ENCODE measurements at regions not wholly inside any gene's neighbourhood (a gene's known extent, or its start where the extent isn't known, plus 50 kb on each side); places are given as distances from the start of the nearest gene placed in this dataset.

DNA sequence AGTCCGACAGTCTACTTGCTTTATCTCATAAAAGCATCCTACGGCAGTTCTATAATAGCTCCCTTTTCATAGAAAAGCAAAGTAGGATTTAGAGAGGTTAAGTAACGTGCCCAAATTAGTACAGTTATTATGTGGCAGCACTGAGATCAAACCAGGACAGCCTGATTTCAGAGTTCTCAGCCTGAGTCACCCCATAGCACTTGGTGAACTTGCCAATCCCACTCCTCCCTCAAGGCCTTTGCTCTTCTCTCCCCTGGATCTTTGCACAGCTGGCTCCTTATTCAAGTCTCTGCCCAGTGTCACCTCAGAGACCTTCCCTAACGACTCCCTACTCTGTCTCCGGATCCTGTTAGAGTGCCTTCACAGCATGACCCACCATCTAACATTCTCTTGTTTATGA is 438.0 kb upstream of the NFE2L3 start:
- no peaks in the 10 kb centered on the region for H3K36me3 ChIP-seq (ENCODE audit: control insufficient read depth, insufficient read depth, low read length)
- no CpG with 5 or more reads among the region's 5 CpGs for WGBS (ENCODE audit: extremely low coverage, insufficient coverage, low lambda C conversion rate)

DNA sequence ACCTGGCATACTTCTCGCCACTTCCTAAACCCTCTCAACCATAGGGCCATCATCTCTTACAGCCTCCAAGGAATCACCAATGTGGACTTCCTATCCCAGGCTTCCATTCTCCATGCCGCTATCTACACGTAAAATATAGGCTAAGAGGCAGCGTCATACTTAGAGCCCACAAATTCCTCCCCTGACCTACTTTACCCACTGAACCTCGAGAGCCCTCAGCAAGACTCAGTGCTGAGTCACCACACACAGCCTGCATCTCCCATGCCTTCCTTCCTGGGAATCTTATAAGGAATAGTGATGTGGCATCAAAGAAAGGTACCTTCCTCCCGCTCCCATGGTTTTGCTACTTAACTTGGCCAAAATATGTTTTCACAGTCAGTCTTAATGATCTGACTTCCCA is 435.6 kb upstream of the NFE2L3 start:
- Histone ChIP-seq H3K4me2 (ENCODE audit: low read length) (no peak overlapping the region), H3K4me3 (ENCODE audit: low read length) (no peak overlapping the region), H2BK5ac (ENCODE audit: low read length) (no peak overlapping the region), H3K56ac (ENCODE audit: low read length) (no peak overlapping the region), H3K79me1 (ENCODE audit: low read length) (no peaks in the 10 kb centered on the region), H3K79me2 (ENCODE audit: control insufficient read depth, insufficient read depth, low read length) (no peaks in the 10 kb centered on the region), H4K8ac (ENCODE audit: low read depth, low read length) (no peak overlapping the region), H4K5ac (ENCODE audit: low read length) (no peak overlapping the region), H3K23ac (ENCODE audit: low read length) (no peak overlapping the region), H3K18ac (ENCODE audit: low read length) (no peak overlapping the region), H3K27me3 (ENCODE audit: insufficient read depth, low read length, poor library complexity) (no peaks in the 10 kb centered on the region), H3K4ac (ENCODE audit: low read depth, low read length) (no peak overlapping the region), H3K4me1 (ENCODE audit: control insufficient read depth, low read depth, low read length) (peaks cover 2% of the 10 kb centered on the region), H3K27ac (ENCODE audit: low read depth, low read length) (no peak overlapping the region), H3K36me3 (ENCODE audit: control insufficient read depth, insufficient read depth, low read length) (no peaks in the 10 kb centered on the region), H2BK120ac (ENCODE audit: low read depth, low read length) (no peak overlapping the region), H2AK5ac (ENCODE audit: low read length) (no peak overlapping the region), H3K9ac (ENCODE audit: low read length) (no peak overlapping the region), H2BK15ac (replicated peaks; ENCODE audit: low read depth) (no peak overlapping the region)
- no peak for DNase-seq
- no CpG with 5 or more reads among the region's 6 CpGs for WGBS (ENCODE audit: extremely low coverage, insufficient coverage, low lambda C conversion rate)

More for the DNA sequence above, 438.0 kb upstream of the NFE2L3 start:
- Histone ChIP-seq H2AK5ac (ENCODE audit: low read length) (no peak overlapping the region), H4K5ac (ENCODE audit: low read length) (no peak overlapping the region), H3K4me1 (ENCODE audit: control insufficient read depth, low read depth, low read length) (peaks cover 2% of the 10 kb centered on the region), H3K27me3 (ENCODE audit: insufficient read depth, low read length, poor library complexity) (no peaks in the 10 kb centered on the region), H3K27ac (ENCODE audit: low read depth, low read length) (no peak overlapping the region), H2BK15ac (replicated peaks; ENCODE audit: low read depth) (no peak overlapping the region), H3K79me2 (ENCODE audit: control insufficient read depth, insufficient read depth, low read length) (no peaks in the 10 kb centered on the region), H3K18ac (ENCODE audit: low read length) (no peak overlapping the region), H4K8ac (ENCODE audit: low read depth, low read length) (no peak overlapping the region), H2BK120ac (ENCODE audit: low read depth, low read length) (no peak overlapping the region), H3K56ac (ENCODE audit: low read length) (no peak overlapping the region), H3K4me3 (ENCODE audit: low read length) (no peak overlapping the region), H3K9ac (ENCODE audit: low read length) (no peak overlapping the region), H3K4ac (ENCODE audit: low read depth, low read length) (no peak overlapping the region), H3K79me1 (ENCODE audit: low read length) (no peaks in the 10 kb centered on the region), H2BK5ac (ENCODE audit: low read length) (no peak overlapping the region), H3K23ac (ENCODE audit: low read length) (no peak overlapping the region), H3K4me2 (ENCODE audit: low read length) (no peak overlapping the region)
- DNase-seq = no peak

DNA sequence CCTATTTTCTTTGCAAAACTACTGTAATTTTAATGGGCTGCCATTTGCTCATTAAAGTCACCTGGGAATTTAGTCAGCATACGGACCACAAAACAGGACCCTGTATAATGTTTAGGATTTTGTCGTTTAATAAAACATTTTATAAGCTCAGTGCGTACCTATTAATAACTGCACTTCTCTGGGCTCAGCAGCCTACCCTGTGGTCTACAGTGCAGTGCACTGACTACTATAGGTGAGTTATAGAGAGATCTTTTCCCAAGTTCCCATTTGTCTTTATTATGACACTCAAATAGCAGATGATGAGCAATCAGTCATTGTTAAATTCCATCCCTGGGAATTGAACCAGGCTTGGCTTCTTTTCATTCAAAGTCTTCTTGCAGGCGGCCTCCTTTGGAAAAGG is 433.4 kb upstream of the NFE2L3 start:
- Histone ChIP-seq H3K27me3 (ENCODE audit: insufficient read depth, low read length, poor library complexity) (no peaks in the 10 kb centered on the region), H2BK120ac (ENCODE audit: low read depth, low read length) (no peak overlapping the region), H4K8ac (ENCODE audit: low read depth, low read length) (no peak overlapping the region), H3K36me3 (ENCODE audit: control insufficient read depth, insufficient read depth, low read length) (no peaks in the 10 kb centered on the region), H3K27ac (ENCODE audit: low read depth, low read length) (no peak overlapping the region), H3K23ac (ENCODE audit: low read length) (no peak overlapping the region), H3K79me2 (ENCODE audit: control insufficient read depth, insufficient read depth, low read length) (no peaks in the 10 kb centered on the region), H2BK15ac (replicated peaks; ENCODE audit: low read depth) (no peak overlapping the region), H3K4me3 (ENCODE audit: low read length) (no peak overlapping the region), H3K9ac (ENCODE audit: low read length) (no peak overlapping the region), H3K56ac (ENCODE audit: low read length) (no peak overlapping the region), H3K4me2 (ENCODE audit: low read length) (no peak overlapping the region), H2AK5ac (ENCODE audit: low read length) (no peak overlapping the region), H3K4ac (ENCODE audit: low read depth, low read length) (no peak overlapping the region), H2BK5ac (ENCODE audit: low read length) (no peak overlapping the region), H3K79me1 (ENCODE audit: low read length) (no peaks in the 10 kb centered on the region), H4K5ac (ENCODE audit: low read length) (no peak overlapping the region), H3K4me1 (ENCODE audit: control insufficient read depth, low read depth, low read length) (peaks cover 2% of the 10 kb centered on the region), H3K18ac (ENCODE audit: low read length) (no peak overlapping the region)
- no CpG with 5 or more reads among the region's 4 CpGs for WGBS (ENCODE audit: extremely low coverage, insufficient coverage, low lambda C conversion rate)
- no peak for DNase-seq

DNA sequence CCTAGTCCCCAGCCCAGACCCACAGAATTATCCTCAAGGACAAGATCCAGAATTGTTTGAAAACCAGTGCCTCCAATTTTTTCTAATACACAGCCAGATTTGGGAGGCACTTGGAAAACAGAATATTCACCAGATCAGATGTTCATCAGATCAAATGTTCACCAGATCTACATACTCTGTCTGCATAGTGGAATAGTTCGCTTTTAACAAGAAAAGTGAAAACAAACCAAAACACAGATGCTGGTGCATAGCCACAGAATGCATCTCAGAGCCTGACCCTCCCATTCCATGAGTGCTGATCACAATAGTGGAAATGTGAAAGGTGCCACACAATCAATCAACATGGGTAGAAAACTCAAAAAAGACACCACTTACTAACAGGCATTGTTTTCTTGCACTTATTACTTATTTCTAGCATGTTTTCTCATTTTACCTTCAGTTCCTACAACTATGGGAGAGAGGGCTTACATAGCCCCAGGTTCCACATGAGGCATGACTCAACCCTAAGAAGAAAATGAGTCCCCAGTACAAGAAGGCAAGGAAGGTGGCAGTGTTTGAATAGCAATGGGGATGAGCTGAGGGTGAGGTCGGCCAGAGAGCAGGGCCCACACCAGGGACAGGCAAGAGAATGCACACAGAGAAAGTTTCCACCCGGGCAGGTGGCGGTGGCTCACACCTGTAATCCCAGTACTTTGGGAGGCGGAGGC is 432.7 kb upstream of the NFE2L3 start:
- no peak for DNase-seq
- WGBS (ENCODE audit: extremely low coverage, insufficient coverage, low lambda C conversion rate) = no CpG with 5 or more reads among the region's 5 CpGs
- H3K79me1 ChIP-seq (ENCODE audit: low read length) = no peaks in the 10 kb centered on the region
- H3K4ac ChIP-seq (ENCODE audit: low read depth, low read length) = no peak overlapping the region
- H2BK120ac ChIP-seq (ENCODE audit: low read depth, low read length) = no peak overlapping the region
- H3K23ac ChIP-seq (ENCODE audit: low read length) = no peak overlapping the region
- H4K8ac ChIP-seq (ENCODE audit: low read depth, low read length) = no peak overlapping the region
- H2BK5ac ChIP-seq (ENCODE audit: low read length) = no peak overlapping the region
- H4K5ac ChIP-seq (ENCODE audit: low read length) = no peak overlapping the region
- H3K4me3 ChIP-seq (ENCODE audit: low read length) = no peak overlapping the region
- H3K4me1 ChIP-seq (ENCODE audit: control insufficient read depth, low read depth, low read length) = no peaks in the 10 kb centered on the region
- H3K36me3 ChIP-seq (ENCODE audit: control insufficient read depth, insufficient read depth, low read length) = no peaks in the 10 kb centered on the region
- no peak overlapping the region for H2BK15ac ChIP-seq (replicated peaks; ENCODE audit: low read depth)
- no peak overlapping the region for H3K18ac ChIP-seq (ENCODE audit: low read length)
- H3K9ac ChIP-seq (ENCODE audit: low read length) = no peak overlapping the region
- no peaks in the 10 kb centered on the region for H3K27me3 ChIP-seq (ENCODE audit: insufficient read depth, low read length, poor library complexity)
- no peak overlapping the region for H3K4me2 ChIP-seq (ENCODE audit: low read length)
- no peak overlapping the region for H3K27ac ChIP-seq (ENCODE audit: low read depth, low read length)
- H3K79me2 ChIP-seq (ENCODE audit: control insufficient read depth, insufficient read depth, low read length) = no peaks in the 10 kb centered on the region
- no peak overlapping the region for H3K56ac ChIP-seq (ENCODE audit: low read length)
- H2AK5ac ChIP-seq (ENCODE audit: low read length) = no peak overlapping the region

DNA sequence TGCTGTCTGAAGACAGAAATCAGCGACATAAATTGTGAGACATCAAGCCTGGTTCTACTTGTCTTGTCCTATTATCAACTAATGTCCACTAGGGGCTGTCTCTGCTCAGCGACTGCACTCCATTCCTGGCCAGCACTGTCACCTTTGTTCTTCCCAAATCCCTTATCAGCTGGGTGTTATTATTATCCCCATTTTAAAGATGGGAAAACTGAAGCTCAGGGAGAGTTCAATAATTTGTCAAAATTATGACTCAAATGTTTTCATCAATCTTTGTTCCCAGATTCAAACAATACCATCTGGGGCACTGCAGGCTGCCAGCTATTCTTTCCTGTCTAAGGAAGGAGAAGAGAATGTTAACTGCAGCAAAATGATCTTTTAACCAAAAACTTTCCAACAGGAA is 431.6 kb upstream of the NFE2L3 start:
- Histone ChIP-seq H3K27me3 (ENCODE audit: insufficient read depth, low read length, poor library complexity) (no peaks in the 10 kb centered on the region), H2BK5ac (ENCODE audit: low read length) (no peak overlapping the region), H3K27ac (ENCODE audit: low read depth, low read length) (no peak overlapping the region), H2AK5ac (ENCODE audit: low read length) (no peak overlapping the region), H2BK120ac (ENCODE audit: low read depth, low read length) (no peak overlapping the region), H3K4me3 (ENCODE audit: low read length) (no peak overlapping the region), H3K4me1 (ENCODE audit: control insufficient read depth, low read depth, low read length) (no peaks in the 10 kb centered on the region), H3K36me3 (ENCODE audit: control insufficient read depth, insufficient read depth, low read length) (no peaks in the 10 kb centered on the region), H3K4me2 (ENCODE audit: low read length) (no peak overlapping the region), H3K4ac (ENCODE audit: low read depth, low read length) (no peak overlapping the region), H3K9ac (ENCODE audit: low read length) (no peak overlapping the region), H3K79me2 (ENCODE audit: control insufficient read depth, insufficient read depth, low read length) (no peaks in the 10 kb centered on the region), H4K8ac (ENCODE audit: low read depth, low read length) (no peak overlapping the region), H3K79me1 (ENCODE audit: low read length) (no peaks in the 10 kb centered on the region), H3K23ac (ENCODE audit: low read length) (no peak overlapping the region), H4K5ac (ENCODE audit: low read length) (no peak overlapping the region), H3K18ac (ENCODE audit: low read length) (no peak overlapping the region), H2BK15ac (replicated peaks; ENCODE audit: low read depth) (no peak overlapping the region), H3K56ac (ENCODE audit: low read length) (no peak overlapping the region)
- WGBS (ENCODE audit: extremely low coverage, insufficient coverage, low lambda C conversion rate) = no CpG with 5 or more reads among the region's 2 CpGs
- DNase-seq = peak; percentile 74

DNA sequence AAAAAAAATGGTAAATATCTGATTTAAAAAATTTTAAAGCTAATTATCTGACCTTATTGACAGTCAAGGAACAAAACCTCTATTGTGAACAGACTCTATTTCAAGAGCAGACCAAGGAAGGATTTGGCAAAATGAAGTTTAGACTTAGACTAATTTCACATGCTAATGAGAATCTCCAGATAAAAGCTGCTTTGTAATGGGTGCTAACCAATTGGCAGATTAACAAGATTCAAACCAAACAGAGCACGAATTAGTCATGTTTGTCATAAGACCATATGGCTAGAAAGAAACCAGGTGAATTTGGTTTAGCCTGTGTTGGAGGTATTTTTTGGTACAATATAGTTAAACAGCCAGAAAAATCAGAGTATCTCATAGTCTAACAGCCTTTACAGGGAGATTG is 429.1 kb upstream of the NFE2L3 start:
- no peak overlapping the region for H2AK5ac ChIP-seq (ENCODE audit: low read length)
- no peak for DNase-seq
- no peaks in the 10 kb centered on the region for H3K79me2 ChIP-seq (ENCODE audit: control insufficient read depth, insufficient read depth, low read length)
- H3K18ac ChIP-seq (ENCODE audit: low read length) = no peak overlapping the region
- no peak overlapping the region for H2BK120ac ChIP-seq (ENCODE audit: low read depth, low read length)
- no peak overlapping the region for H3K4me2 ChIP-seq (ENCODE audit: low read length)
- H4K8ac ChIP-seq (ENCODE audit: low read depth, low read length) = no peak overlapping the region
- H3K23ac ChIP-seq (ENCODE audit: low read length) = no peak overlapping the region
- H3K4me1 ChIP-seq (ENCODE audit: control insufficient read depth, low read depth, low read length) = peaks cover 6% of the 10 kb centered on the region
- H4K5ac ChIP-seq (ENCODE audit: low read length) = no peak overlapping the region
- H3K4ac ChIP-seq (ENCODE audit: low read depth, low read length) = no peak overlapping the region
- H3K4me3 ChIP-seq (ENCODE audit: low read length) = no peak overlapping the region
- H2BK5ac ChIP-seq (ENCODE audit: low read length) = no peak overlapping the region
- H3K27me3 ChIP-seq (ENCODE audit: insufficient read depth, low read length, poor library complexity) = no peaks in the 10 kb centered on the region
- H2BK15ac ChIP-seq (replicated peaks; ENCODE audit: low read depth) = no peak overlapping the region
- H3K27ac ChIP-seq (ENCODE audit: low read depth, low read length) = no peak overlapping the region
- H3K9ac ChIP-seq (ENCODE audit: low read length) = no peak overlapping the region
- H3K56ac ChIP-seq (ENCODE audit: low read length) = no peak overlapping the region
- no CpG with 5 or more reads among the region's 1 CpG for WGBS (ENCODE audit: extremely low coverage, insufficient coverage, low lambda C conversion rate)
- H3K36me3 ChIP-seq (ENCODE audit: control insufficient read depth, insufficient read depth, low read length) = no peaks in the 10 kb centered on the region
- H3K79me1 ChIP-seq (ENCODE audit: low read length) = no peaks in the 10 kb centered on the region
